ENCODE measurements at regions not wholly inside any gene's neighbourhood (a gene's known extent, or its start where the extent isn't known, plus 50 kb on each side); places are given as distances from the start of the nearest gene placed in this dataset.

GRCh38 chr5:5637173-5637572, 214.7 kb downstream of the ICE1 start:
- TF ChIP-seq ZBTB7A (IDR thresholded peaks at IDR 0.05; ENCODE audit: low read depth) (no peak), USF1 (IDR thresholded peaks at IDR 0.05) (no peak), TAF1 (IDR thresholded peaks at IDR 0.05; ENCODE audit: low read depth) (no peak), EP300 (IDR thresholded peaks at IDR 0.05; ENCODE audit: borderline replicate concordance) (no peak), RAD21 (IDR thresholded peaks at IDR 0.05; ENCODE audit: low read depth) (no peak), CEBPB (IDR thresholded peaks at IDR 0.05) (no peak), NFIC (IDR thresholded peaks at IDR 0.05) (no peak), MAX (IDR thresholded peaks at IDR 0.05) (no peak), CREB1 (IDR thresholded peaks at IDR 0.05; ENCODE audit: low read depth) (no peak), TEAD4 (IDR thresholded peaks at IDR 0.05) (no peak), FOXM1 (IDR thresholded peaks at IDR 0.05; ENCODE audit: borderline replicate concordance, low read depth) (no peak), TCF12 (IDR thresholded peaks at IDR 0.05; ENCODE audit: low read depth) (no peak), REST (IDR thresholded peaks at IDR 0.05; ENCODE audit: low read depth) (no peak), YY1 (IDR thresholded peaks at IDR 0.05; ENCODE audit: low read depth) (no peak), EGR1 (IDR thresholded peaks at IDR 0.05) (no peak)

- TF ChIP-seq CREB1 (IDR thresholded peaks at IDR 0.05; ENCODE audit: low read depth): no peak
- no peak for TF ChIP-seq RAD21 (IDR thresholded peaks at IDR 0.05; ENCODE audit: low read depth)
- TF ChIP-seq MAX (IDR thresholded peaks at IDR 0.05): no peak
- no peak for TF ChIP-seq NFIC (IDR thresholded peaks at IDR 0.05)
- TF ChIP-seq REST (IDR thresholded peaks at IDR 0.05; ENCODE audit: low read depth): no peak
- TF ChIP-seq TEAD4 (IDR thresholded peaks at IDR 0.05): no peak
- TF ChIP-seq TAF1 (IDR thresholded peaks at IDR 0.05; ENCODE audit: low read depth): no peak
- no peak for TF ChIP-seq YY1 (IDR thresholded peaks at IDR 0.05; ENCODE audit: low read depth)
- no peak for TF ChIP-seq TCF12 (IDR thresholded peaks at IDR 0.05; ENCODE audit: low read depth)
- TF ChIP-seq CEBPB (IDR thresholded peaks at IDR 0.05): no peak
Measured at GRCh38 chr5:5634817-5635216, 212.3 kb downstream of the ICE1 start.

GRCh38 chr5:5633579-5633978, 211.1 kb downstream of the ICE1 start:
- TF ChIP-seq REST (IDR thresholded peaks at IDR 0.05; ENCODE audit: low read depth): no peak
- TF ChIP-seq RAD21 (IDR thresholded peaks at IDR 0.05; ENCODE audit: low read depth): no peak
- TF ChIP-seq CEBPB (IDR thresholded peaks at IDR 0.05): no peak
- no peak for TF ChIP-seq EP300 (IDR thresholded peaks at IDR 0.05; ENCODE audit: borderline replicate concordance)
- TF ChIP-seq TEAD4 (IDR thresholded peaks at IDR 0.05): no peak
- no peak for TF ChIP-seq EGR1 (IDR thresholded peaks at IDR 0.05)
- TF ChIP-seq FOXM1 (IDR thresholded peaks at IDR 0.05; ENCODE audit: borderline replicate concordance, low read depth): no peak
- TF ChIP-seq ZBTB7A (IDR thresholded peaks at IDR 0.05; ENCODE audit: low read depth): no peak
- TF ChIP-seq TAF1 (IDR thresholded peaks at IDR 0.05; ENCODE audit: low read depth): no peak
- no peak for TF ChIP-seq TCF12 (IDR thresholded peaks at IDR 0.05; ENCODE audit: low read depth)
- no peak for TF ChIP-seq YY1 (IDR thresholded peaks at IDR 0.05; ENCODE audit: low read depth)

- TF ChIP-seq EP300 (IDR thresholded peaks at IDR 0.05; ENCODE audit: borderline replicate concordance) (no peak), ZBTB7A (IDR thresholded peaks at IDR 0.05; ENCODE audit: low read depth) (no peak), YY1 (IDR thresholded peaks at IDR 0.05; ENCODE audit: low read depth) (no peak), USF1 (IDR thresholded peaks at IDR 0.05) (no peak)
Measured at GRCh38 chr5:5632678-5633077, 210.2 kb downstream of the ICE1 start.

- TF ChIP-seq TAF1 (IDR thresholded peaks at IDR 0.05; ENCODE audit: low read depth) (no peak), EGR1 (IDR thresholded peaks at IDR 0.05) (no peak), REST (IDR thresholded peaks at IDR 0.05; ENCODE audit: low read depth) (no peak), ZBTB7A (IDR thresholded peaks at IDR 0.05; ENCODE audit: low read depth) (no peak), USF1 (IDR thresholded peaks at IDR 0.05) (no peak), CEBPB (IDR thresholded peaks at IDR 0.05) (no peak), MAX (IDR thresholded peaks at IDR 0.05) (no peak), CREB1 (IDR thresholded peaks at IDR 0.05; ENCODE audit: low read depth) (no peak), EP300 (IDR thresholded peaks at IDR 0.05; ENCODE audit: borderline replicate concordance) (no peak), YY1 (IDR thresholded peaks at IDR 0.05; ENCODE audit: low read depth) (no peak), TEAD4 (IDR thresholded peaks at IDR 0.05) (no peak), NFIC (IDR thresholded peaks at IDR 0.05) (no peak), TCF12 (IDR thresholded peaks at IDR 0.05; ENCODE audit: low read depth) (no peak), FOXM1 (IDR thresholded peaks at IDR 0.05; ENCODE audit: borderline replicate concordance, low read depth) (no peak), RAD21 (IDR thresholded peaks at IDR 0.05; ENCODE audit: low read depth) (no peak)
Measured at GRCh38 chr5:5629607-5629978, 207.1 kb downstream of the ICE1 start.
